ENCODE measurements at regions not wholly inside any gene's neighbourhood (a gene's known extent, or its start where the extent isn't known, plus 50 kb on each side); places are given as distances from the start of the nearest gene placed in this dataset.

DNA sequence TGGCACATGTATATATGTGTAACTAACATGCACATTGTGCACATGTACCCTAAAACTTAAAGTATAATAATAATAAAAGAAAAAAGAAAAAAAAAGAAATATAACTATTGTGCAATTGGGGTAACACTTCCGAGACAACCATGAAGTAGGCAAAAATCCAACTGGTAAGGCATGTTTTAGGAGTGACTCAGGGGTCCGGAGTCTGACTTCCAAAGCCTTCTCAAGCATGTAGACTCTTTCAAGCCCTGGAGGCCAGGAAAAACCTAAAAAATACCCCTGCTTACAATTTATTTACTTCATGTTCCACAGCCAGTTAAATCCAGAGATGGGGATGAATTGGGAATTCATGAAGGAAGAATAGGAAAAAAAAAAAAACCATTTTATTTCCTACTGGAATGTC is 161.3 kb upstream of the PHACTR1 start:
- no peak for DNase-seq

DNA sequence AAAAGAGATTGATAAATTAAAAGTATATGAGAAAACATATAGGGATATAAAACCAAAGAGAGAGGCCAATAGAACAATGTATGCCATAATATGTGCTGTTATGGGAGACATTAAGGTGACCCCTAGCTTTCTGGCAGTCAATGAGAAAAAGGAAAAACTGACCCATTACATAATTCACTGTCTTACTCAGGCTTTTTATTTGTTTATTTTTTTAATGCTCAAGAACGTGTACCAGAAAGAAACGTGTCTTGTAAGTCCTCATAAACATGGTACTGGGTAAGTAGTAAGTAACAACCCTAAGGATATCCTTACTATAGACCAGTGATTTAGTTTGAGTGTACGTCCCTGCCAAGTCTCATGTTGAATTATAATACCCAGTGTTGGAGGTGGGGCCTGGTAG is 160.8 kb upstream of the PHACTR1 start:
- no peak for DNase-seq

DNA sequence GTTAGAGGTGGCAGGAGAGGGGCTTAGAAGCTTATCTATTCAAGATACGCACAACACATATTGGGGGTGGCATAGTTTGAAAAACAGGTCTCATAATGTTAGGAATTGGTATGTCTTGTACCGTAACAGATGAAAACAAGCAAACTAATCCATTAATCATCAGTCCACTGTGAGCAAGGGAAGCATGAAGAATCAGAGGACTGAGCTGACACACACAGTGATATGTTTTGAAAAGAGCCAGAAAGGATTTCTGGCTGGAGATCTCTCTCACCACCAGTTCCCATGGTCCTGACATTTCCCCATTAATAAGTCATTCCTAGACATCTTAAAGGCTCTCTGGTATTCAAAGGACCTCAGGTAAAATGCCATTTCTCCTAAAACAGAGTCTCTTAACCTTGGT is 158.8 kb upstream of the PHACTR1 start:
- no peak for DNase-seq

DNA sequence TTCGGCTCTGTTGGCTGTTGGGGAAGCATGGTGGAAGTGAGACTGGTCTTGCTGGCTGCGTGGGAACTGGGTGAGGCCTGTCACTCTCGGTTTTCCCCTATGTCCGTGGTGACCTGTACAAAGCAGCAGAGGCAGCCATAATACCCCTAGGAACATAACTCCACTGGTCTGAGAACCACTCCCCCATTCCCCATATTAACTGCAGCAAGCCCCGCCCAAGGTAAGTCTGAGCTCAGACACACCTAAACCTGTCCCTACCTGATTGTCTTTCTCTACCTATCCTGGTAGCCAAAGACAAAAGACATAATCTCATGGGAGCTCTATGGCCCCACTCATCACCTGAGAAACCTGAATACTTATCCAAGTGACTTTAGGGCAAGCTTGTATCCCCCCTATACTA is 156.3 kb upstream of the PHACTR1 start:
- DNase-seq: no peak

DNA sequence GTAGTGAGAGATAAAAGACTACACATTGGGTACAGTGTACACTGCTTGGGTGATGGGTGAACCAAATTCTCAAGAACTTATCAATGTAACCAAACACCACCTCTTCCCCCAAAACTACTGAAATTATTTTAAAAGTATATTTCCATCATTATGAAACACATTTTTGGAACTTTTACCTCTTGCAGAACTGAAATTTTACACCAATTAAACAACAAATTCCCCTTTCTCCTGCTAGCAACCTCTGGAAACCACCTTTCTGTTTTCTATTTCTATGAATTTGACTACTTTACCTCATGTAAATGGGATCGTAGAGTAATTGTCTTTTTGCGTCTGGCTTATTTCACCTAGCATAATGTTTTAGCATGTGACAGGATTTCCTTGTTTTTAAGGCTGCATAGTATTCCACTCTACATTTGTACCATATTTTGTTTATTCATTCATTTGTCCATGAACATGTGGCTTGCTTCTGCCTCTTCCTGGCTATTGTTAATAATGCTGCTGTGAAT is 149.9 kb upstream of the PHACTR1 start:
- DNase-seq: no peak

DNA sequence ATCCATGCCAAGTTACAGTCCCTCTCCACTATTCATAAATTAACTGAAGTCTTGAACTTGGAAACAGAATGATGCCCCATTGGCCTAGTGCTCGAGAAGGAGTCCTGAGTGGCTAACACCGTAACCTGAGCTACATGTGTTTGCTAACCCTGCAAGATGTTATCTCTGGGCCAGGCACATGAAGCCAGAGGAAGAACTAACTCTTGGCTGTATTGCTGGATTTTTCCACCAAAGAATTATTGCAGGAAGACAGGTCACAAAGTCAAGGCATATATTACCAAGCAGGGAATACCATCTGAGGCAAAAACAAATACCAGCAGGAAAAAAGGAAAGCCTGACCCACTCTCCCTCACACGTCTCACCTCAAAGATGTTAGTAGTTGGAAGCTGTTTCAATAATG is 148.9 kb upstream of the PHACTR1 start:
- DNase-seq: no peak

DNA sequence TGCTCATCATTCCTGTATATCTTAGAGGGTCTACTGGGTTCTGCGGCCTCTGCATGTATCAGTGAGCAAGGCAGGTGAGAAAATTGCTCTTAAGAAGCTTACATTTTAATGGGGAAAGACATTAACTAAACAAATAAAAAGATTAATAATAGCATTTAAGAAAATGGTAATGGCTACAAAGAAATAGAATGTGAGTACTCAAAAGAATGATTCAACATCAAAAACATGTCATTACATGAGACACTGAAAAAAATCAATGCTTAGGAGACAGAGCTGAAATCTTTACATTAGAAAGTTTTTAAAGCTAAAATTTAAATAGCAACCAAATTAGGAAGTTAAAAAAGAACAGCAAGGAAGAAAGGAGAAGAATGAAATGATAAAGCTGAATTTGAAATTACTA is 146.9 kb upstream of the PHACTR1 start:
- DNase-seq: no peak

DNA sequence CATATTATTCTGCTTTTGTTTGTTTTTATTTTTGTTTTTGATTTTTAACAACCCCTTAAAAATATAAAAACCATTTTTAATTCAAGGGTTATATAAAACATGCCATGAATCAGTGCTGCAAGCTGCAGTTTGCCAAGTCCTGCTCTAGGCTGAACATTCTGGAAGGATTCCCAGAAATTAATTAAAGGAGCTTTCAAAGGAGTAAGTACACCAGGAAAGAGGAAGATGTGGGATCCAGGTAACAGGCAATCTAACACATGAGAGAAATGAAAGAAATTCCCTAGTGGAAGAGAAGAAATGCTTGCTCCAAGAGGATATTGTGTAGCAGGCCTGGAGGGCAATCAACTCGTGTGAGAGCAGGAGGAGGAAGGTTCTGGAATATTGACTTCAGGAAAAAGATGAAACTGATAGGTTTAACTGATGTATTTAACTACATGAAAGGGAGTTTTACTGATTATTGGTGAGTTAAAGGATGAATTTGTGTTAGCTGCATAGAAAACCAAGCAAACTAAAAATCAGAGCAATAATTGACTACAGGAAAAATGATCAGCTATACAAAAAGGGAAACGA is 146.0 kb upstream of the PHACTR1 start:
- no peak for DNase-seq

DNA sequence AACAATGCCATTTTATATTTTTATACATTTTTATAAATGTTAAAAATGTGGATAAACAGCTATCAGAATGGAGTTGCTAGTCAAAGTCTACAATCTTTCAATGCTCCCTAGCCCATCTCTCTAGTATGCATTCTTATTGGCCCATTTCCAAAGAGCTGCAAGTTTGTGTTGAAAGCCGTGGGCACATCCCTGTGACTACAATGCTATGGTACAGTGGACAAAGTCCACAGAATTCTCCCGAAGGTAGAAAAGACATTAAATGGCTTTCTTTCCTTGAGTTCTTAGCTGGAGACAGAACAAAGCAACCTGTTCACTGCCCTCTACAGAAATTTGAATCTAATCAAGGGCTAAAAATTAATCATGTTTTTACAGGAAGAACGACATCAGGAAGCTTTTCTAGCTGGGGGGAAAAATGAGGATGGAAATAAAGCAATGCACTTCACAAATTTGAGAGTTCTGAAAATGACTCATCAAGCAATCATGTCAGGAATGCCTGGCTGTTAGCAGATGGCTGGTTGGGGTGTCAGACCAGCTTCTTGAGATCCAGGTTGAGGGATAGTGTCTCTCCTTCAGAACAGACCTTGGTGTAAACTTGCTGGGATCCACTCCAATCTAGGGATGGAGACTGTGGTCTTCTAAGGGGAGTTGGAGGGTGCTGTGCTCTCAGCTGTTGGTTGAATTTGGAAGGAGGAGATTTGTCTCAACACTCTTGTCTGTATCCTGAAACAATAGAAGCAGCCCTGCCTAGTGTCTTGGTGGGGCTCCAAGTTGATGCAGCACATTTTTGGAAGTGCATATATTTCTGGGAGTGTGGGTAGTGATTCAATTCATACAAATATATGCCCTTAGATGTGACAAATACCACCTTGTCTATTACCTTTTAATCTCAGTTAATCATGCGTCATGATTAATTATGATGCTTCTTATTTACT is 143.4 kb upstream of the PHACTR1 start:
- no peak for DNase-seq

DNA sequence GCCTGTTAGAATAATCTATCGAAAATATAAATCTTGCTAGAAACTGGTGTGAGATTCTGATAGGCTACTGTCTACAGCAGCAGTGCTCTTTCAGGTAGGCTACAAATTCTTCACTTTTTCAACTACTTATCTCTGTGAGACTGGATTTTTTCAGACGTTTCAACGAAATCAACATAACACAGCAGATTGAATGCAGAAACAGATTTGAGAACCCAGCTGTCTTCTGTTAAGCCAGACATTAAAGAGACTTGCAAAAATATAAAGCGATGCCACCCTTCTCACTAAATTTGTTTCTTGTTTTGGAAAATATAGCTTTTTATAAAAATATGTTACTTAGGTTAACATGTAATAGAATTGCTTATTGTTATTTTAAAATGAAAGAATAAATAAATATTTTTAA is 140.6 kb upstream of the PHACTR1 start:
- DNase-seq: no peak

DNA sequence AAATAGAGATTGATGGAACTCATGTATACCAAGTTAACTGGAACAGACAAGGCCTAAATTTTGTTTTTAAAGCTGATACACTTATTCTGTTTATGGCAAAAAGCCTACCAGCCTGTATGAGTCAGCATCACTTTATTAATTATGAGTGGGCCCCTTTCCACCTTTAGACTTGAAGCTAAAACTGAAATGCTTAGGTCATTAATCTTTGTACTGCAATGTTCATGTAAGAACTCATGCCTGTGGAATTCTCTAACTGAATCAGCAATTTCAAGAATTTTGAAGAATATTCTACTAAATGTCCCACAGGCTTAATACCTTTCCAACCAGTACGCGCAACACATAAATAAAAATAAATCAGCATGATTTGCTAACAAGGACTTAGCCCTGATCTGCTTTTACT is 140.2 kb upstream of the PHACTR1 start:
- no peak for DNase-seq

DNA sequence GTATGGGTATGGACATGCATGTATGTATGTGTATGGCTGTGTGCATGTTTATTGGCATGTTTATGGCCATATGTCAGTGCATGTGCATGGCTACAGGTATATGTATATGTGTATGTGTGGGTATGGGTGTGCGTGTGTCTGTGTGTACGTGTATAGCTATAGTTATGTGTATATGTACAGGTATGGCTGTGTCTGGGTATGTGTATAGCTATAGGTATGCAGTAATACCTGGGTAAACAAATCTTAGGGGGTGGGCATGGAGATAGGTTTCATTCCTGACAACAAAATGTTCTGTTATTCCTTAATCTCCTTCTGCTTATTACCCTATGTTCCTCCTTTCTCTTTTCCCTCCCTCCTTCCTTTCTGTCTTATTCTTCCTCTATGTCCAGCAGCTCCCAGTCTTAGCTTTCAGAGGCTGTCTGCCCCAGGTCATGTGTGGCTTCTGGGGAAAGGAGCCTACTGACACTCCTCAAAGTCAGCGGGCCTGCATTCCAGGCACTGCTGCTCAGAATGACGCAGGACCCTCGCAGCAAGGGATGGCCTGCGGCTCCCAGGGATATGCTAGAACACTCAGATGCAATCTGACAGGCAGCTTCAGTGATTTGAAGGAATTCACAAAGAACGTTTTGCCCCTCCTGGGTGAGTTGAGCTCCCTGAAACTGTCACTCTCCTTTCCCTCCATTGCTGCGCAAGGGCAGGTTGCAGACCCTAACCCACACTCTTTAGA is 139.3 kb upstream of the PHACTR1 start:
- no peak for DNase-seq

DNA sequence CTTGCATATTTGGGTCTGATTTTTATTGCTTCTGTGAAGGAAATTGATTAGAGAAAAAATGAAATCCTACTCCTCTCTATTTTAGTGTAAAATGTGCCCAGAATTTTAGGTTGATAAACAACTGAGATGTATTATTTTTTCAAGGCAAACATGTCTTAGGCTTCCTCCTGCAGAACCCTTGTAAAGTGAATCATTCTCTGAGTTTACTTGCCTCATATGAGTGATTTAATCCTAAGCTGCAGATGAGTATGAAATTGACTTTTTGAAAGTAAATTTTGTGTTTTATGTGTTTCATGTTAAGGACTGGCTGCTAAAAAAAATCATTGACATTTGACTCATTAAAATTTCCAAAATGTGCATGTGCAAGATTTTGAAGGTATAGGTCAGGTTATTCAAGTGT is 138.5 kb upstream of the PHACTR1 start:
- no peak for DNase-seq

DNA sequence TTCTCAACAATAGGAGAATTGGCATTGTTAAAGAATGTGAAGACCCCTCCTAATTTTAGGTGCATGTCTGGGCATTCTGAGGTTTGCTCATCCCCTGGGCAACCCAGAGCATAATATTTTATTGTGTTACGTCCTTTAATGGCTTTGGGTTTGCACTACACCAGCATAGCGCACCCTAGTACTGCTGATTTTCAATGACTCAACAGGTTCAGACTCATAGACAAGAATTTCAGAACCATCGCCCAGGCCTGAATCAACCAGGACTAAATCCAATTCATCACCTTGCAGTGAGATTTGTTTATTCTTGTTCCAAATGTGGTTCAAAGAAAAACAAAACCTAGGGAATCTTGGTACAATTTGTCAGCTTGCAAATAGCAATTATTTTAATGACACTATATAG is 137.8 kb upstream of the PHACTR1 start:
- DNase-seq: no peak

DNA sequence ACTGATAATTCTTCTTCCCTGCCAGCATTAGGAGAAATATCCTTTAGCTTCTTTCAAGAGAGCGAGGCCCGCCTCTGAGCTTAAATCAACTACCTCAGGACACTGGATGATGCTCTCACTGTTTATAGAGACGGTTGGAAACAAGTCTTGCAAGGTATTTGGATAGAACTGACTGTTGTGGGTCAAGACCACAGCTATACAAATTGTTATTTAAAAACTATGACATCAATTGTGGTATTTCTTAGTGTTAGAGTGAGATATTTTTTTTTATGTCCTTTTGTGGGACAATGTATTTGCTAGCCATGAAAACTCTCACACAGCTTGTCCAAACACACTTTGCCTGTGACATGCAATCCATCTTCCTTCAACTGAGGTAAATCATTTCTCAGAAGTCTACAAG is 136.3 kb upstream of the PHACTR1 start:
- DNase-seq: no peak

DNA sequence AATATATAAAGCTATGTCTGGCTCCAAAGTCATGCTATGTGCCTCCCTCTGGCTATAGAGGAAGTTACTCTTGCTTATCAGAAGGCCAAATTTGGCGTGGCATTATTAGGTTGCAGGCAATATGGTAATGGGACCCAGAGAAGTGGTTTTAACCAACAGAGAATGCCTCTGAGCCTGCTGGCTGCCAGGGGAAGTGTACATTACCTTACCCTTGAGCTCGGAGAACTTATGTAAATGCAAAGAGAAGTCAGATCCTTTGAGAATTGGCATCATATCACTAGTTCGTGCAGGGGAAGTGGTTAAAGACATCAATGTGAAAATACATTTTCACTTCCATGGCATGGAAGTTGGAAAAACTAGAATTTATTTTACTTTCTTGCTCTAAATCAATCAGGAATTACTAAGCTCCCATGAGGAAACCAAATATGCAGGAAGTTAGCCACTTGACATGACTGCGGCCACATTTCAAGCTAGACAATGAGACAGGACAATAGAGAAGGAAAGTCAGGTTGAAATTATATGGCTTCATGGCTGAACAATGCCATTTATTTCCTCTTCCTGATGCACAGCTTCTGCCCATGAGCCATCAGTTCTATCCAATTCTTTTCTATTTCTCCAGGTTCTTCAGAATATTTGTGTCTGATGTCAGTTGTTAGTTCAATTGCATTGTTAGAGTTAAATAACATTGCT is 134.0 kb upstream of the PHACTR1 start:
- no peak for DNase-seq

DNA sequence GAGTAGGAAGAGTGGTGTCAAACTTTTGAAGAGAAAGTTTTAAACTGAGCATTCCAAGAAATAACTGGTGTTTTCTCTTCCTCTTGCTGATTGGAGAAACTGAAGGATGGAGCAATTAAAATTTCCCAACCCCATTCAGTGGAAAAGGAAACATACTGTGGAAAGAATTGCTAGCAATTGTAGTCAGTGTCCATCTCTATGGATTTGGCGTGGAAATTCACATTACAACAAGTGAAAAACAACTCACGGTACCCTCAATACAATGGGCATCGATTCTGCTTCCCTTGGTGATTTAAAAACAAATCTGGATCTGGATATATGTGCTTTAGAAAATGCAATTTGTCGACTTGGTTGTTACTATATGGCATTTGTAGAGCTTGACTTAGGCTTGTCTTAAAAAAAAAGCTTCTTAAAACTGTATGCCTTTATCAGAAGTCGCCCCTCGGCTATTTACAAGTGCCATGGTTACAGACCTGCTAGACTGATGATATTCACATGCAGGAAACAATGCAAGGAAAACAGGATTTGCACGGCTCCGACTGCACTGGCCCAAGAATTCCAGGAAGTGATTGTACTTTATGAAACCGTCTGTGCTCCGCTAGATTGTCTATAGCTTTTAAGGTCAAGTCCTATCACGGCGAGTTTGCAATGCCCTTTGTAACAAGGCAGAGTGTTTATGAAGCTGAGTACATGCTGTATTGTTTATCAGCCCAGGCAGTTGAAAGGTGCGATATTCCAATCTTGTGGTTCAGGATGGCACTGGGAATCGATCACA is 131.7 kb upstream of the PHACTR1 start:
- DNase-seq: no peak

DNA sequence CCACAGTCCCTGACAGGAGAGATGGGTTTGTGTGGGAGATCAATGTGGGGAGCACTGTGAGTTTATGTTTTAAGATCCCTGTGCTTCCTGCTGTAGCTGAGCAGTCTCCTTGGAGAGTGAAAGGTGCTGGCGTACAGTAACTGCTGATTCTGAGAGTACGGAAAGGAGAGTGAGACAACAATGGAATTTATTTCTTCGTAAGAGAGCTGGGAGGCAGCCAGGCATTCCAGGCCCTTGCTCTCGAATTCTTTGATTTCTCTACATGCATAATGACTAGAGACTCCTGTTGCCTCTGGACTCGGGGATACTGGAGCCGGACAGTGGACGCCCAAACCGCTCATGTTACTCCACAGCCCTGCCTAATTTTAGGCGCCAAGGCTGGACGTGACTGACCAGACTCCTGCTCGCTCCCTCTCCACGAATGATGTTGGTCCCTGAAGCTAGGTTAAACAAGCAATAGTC is 131.0 kb upstream of the PHACTR1 start:
- no peak for DNase-seq

DNA sequence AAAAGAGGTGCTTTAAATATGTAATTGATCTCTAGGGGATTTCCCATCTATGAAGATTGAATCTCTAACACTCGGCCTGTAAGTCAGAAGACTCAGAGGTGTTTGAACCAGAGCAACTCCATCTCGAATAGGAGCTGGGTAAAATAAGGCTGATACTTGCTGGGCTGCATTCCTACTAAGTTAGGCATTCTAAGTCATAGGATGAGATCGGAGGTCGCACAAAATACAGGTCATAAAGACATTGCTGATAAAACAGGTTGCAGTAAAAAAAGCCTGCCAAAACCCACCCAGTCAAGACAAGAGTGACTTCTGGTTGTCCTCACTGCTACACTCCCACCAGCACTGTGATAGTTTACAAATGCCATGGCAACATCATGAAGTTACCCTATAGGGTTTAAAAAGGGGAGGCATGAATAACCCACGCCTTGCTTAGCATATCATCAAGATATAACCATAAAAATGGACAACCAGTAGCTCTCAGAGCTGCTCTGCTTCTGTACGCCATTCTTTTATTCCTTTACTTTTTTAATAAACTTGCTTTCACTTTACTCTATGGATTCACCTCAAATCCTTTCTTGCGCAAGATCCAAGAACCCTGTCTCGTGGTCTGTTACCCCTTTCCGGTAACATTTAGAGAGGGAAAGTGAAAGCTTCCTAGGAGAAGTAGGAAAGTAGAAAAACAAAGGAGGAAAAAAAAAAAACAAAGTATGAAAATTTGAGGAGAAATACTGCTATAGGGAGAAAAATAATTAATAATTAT is 129.7 kb upstream of the PHACTR1 start:
- DNase-seq: no peak

DNA sequence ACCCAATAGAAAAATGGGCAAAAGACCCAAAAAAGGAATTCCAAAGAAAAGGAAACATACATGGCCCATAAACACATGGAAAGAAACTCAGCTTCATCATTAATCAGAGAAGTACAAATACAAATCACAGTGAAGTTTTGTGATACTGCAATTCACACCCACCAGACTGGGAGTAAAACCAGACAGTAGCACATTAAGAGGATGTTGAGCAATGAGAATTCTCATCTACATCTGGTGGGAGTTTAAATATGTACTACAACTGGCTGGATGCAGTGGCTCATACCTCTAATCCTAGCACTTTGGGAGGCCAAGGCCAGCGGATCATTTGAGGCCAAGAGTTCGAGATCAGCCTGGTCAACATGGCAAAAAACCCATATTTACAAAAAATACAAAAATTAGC is 125.7 kb upstream of the PHACTR1 start:
- DNase-seq: no peak

DNA sequence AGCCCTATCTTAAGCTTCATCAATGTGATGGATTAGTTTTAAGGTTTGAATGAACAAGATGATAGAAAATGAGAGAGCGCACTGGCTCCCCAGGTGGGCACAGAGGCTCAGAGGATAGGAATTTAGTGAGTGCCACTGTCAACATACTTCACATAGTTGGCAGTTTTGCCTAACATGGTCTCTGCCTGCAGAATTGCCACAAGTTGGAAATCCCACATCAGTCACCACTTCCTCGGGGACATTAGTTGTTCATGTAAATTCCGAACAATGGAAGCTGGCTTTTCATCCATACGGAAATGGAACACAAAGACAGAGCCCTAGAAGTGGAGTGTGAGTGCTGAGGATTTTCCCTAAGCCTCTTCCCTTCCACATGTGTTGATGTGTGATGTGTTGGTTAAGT is 123.9 kb upstream of the PHACTR1 start:
- no peak for DNase-seq

All from activated CD4-positive, alpha-beta T cell treated with anti-CD3 and anti-CD28 coated beads, Interleukin-2, amount 50 U/mL, for 4 hours (primary cell).